HepG2 (cell line): ENCODE measurements at regions not wholly inside any gene's neighbourhood (a gene's known extent, or its start where the extent isn't known, plus 50 kb on each side); places are given as distances from the start of the nearest gene placed in this dataset.

ENCODE experiments used
- ATAC-seq: fragments of 200-7000 bp; cut with Tn5 transposase; 3 replicates; pipeline ENCODE4 v1.9.1; 2020; ENCODE audit warnings: mild to moderate bottlenecking, moderate library complexity
- BruUV-seq: library from RNA; stranded (reverse); fragments of 400-500 nt; replicated peaks from 2 replicates; lab custom pipeline; 2021; lab: Mats Ljungman, UMichigan
- CTCF ChIA-PET: fragments of 300-600 bp; formaldehyde crosslinking; extraction: SDS; loops from one replicate; lab custom pipeline; 2021; ENCODE audit warnings: low total read pairs, inconsistent platforms, low intra/inter-chr PET ratio; lab: Yijun Ruan, JAX
- POLR2A ChIA-PET: fragments of 350-600 bp; sonication (Branson Sonifier 250); formaldehyde crosslinking; loops from one replicate; lab custom pipeline; 2020; ENCODE audit warnings: antibody characterized with exemption, inconsistent platforms; lab: Yijun Ruan, JAX
- DNase-seq: peaks from one replicate; pipeline ENCODE4 v3.0.0-alpha.2; 2015; ENCODE audit warnings: low spot score
- FAIRE-seq: peaks from 3 replicates; lab custom pipeline; 2011; peaks lifted over from hg19 to GRCh38; lab: Jason Lieb, UNC
- H2AFZ ChIP-seq: one replicate; pipeline ENCODE4 v1.6.1; 2011; ENCODE audit warnings: low read length, inconsistent platforms
- H3K27ac ChIP-seq: fragments of 300-600 bp; 3 replicates; pipeline ENCODE4 v1.8.0; 2011; ENCODE audit warnings: mixed run types, mild to moderate bottlenecking, mixed read lengths, low read length, inconsistent platforms; ENCODE audit not compliant: insufficient read depth; ENCODE audit errors: extremely low read length
- H3K27me3 ChIP-seq, 2 experiments: fragments of 200-600 bp in 1 of 2; 2 replicates in 1 of 2; 3 replicates in 1 of 2; pipeline versions ENCODE4 v1.6.0 to v1.8.0; 2011; ENCODE audit warnings: low read length in 2 of 2, mild to moderate bottlenecking in 2 of 2, moderate library complexity in 2 of 2, inconsistent platforms in 1 of 2; ENCODE audit not compliant: insufficient read depth in 2 of 2, control insufficient read depth in 1 of 2
- H3K36me3 ChIP-seq, 2 experiments: fragments of 200-600 bp in 1 of 2; replicated peaks in 1 of 2; 2 replicates in 1 of 2; 3 replicates in 1 of 2; pipeline versions ENCODE4 v1.5.1 to v1.8.0; 2011; ENCODE audit warnings: low read length in 2 of 2, inconsistent platforms in 1 of 2; ENCODE audit not compliant: insufficient read depth in 2 of 2, control insufficient read depth in 1 of 2
- H3K4me1 ChIP-seq: 2 replicates; pipeline ENCODE4 v1.5.1; 2012; ENCODE audit warnings: low read length, inconsistent platforms; ENCODE audit not compliant: insufficient read depth
- H3K4me2 ChIP-seq: 2 replicates; pipeline ENCODE4 v1.6.0; 2011; ENCODE audit warnings: low read depth, low read length, inconsistent platforms
- H3K4me3 ChIP-seq, 3 experiments: fragments of 200-600 bp in 1 of 3; sonication (generic), shearing (Covaris generic) in 1 of 3; replicated peaks in 1 of 3; 2 replicates each; pipeline ENCODE4 v1.5.1; 2011 to 2016; ENCODE audit warnings: low read length in 3 of 3, inconsistent platforms in 2 of 3, low read depth in 2 of 3, mild to moderate bottlenecking in 2 of 3, control low read depth in 1 of 3, mixed read lengths in 1 of 3; ENCODE audit not compliant: insufficient read depth in 1 of 3
- H3K79me2 ChIP-seq: one replicate; pipeline ENCODE4 v1.6.1; 2011; ENCODE audit warnings: low read length, inconsistent platforms; ENCODE audit not compliant: insufficient read depth
- H3K9ac ChIP-seq: 2 replicates; pipeline ENCODE4 v1.6.0; 2011; ENCODE audit warnings: mild to moderate bottlenecking, low read depth, low read length, inconsistent platforms; ENCODE audit not compliant: insufficient read depth
- H3K9me3 ChIP-seq: 2 replicates; pipeline ENCODE4 v1.5.1; 2012; ENCODE audit warnings: mild to moderate bottlenecking, low read length
- H4K20me1 ChIP-seq: 2 replicates; pipeline ENCODE4 v1.6.0; 2011; ENCODE audit warnings: inconsistent platforms, mild to moderate bottlenecking, low read length, moderate library complexity; ENCODE audit not compliant: insufficient read depth
- CEBPG ChIP-seq: IDR thresholded peaks from 2 replicates; pipeline ENCODE4 v1.6.1; 2016
- CENPT ChIP-seq: sonication (generic); formaldehyde crosslinking; IDR thresholded peaks from 2 replicates; pipeline ENCODE4 v1.8.0; 2022; ENCODE audit warnings: low read depth, mild to moderate bottlenecking, moderate library complexity, missing genetic modification reagents
- DNMT1 ChIP-seq: sonication (generic); formaldehyde crosslinking; IDR thresholded peaks from 2 replicates; pipeline ENCODE4 v1.5.1; 2020; ENCODE audit warnings: mild to moderate bottlenecking, missing genetic modification reagents
- ELF1 ChIP-seq: sonication (generic); formaldehyde crosslinking; IDR thresholded peaks from 2 replicates; pipeline ENCODE4 v1.4.0; 2020; ENCODE audit warnings: missing genetic modification reagents
- JARID2 ChIP-seq: sonication (generic); formaldehyde crosslinking; IDR thresholded peaks from 2 replicates; pipeline ENCODE4 v1.8.1; 2023; ENCODE audit warnings: missing genetic modification reagents, inconsistent platforms; ENCODE audit not compliant: insufficient replicate concordance
- NR0B2 ChIP-seq: sonication (generic); formaldehyde crosslinking; IDR thresholded peaks from 2 replicates; pipeline ENCODE4 v1.4.0; 2020; ENCODE audit warnings: mild to moderate bottlenecking, missing genetic modification reagents
- PRDM15 ChIP-seq: sonication (generic); formaldehyde crosslinking; IDR thresholded peaks from 2 replicates; pipeline ENCODE4 v1.4.0; 2020; ENCODE audit warnings: missing genetic modification reagents
- SYNCRIP ChIP-seq: fragments of 200-400 bp; formaldehyde crosslinking; IDR thresholded peaks from 2 replicates; pipeline ENCODE4 v1.6.1; 2018; ENCODE audit warnings: mild to moderate bottlenecking, low read depth, low read length; ENCODE audit not compliant: insufficient read depth
- TSC22D2 ChIP-seq: sonication (generic); formaldehyde crosslinking; IDR thresholded peaks from 2 replicates; pipeline ENCODE4 v1.5.1; 2020; ENCODE audit warnings: missing genetic modification reagents, mild to moderate bottlenecking, borderline replicate concordance
- ZFY ChIP-seq: sonication (generic); formaldehyde crosslinking; IDR thresholded peaks from 2 replicates; pipeline ENCODE4 v1.4.0; 2020; ENCODE audit warnings: missing genetic modification reagents
- ZMAT5 ChIP-seq: sonication (generic); formaldehyde crosslinking; IDR thresholded peaks from 2 replicates; pipeline ENCODE4 v1.5.0; 2020; ENCODE audit warnings: mild to moderate bottlenecking, low read depth, missing genetic modification reagents, borderline replicate concordance
- ZNF235 ChIP-seq: sonication (generic); formaldehyde crosslinking; IDR thresholded peaks from 2 replicates; pipeline ENCODE4 v1.8.1; 2023; ENCODE audit warnings: mild to moderate bottlenecking, missing genetic modification reagents, borderline replicate concordance
- ZNF329 ChIP-seq: sonication (generic); formaldehyde crosslinking; IDR thresholded peaks from 2 replicates; pipeline ENCODE4 v1.9.0; 2021; ENCODE audit warnings: low read depth, mild to moderate bottlenecking, missing genetic modification reagents
- ZNF44 ChIP-seq: sonication (generic); formaldehyde crosslinking; IDR thresholded peaks from 2 replicates; pipeline ENCODE4 v1.5.1; 2020; ENCODE audit warnings: mild to moderate bottlenecking, missing genetic modification reagents
- ZNF510 ChIP-seq: sonication (generic); formaldehyde crosslinking; IDR thresholded peaks from 2 replicates; pipeline ENCODE4 v1.4.0; 2020; ENCODE audit warnings: low read depth, mild to moderate bottlenecking, missing genetic modification reagents
- ZNF614 ChIP-seq: IDR thresholded peaks from 2 replicates; pipeline ENCODE4 v1.6.1; 2018; ENCODE audit warnings: missing biosample characterization, missing genetic modification reagents, inconsistent platforms, borderline replicate concordance
- ZNF713 ChIP-seq: sonication (generic); formaldehyde crosslinking; IDR thresholded peaks from 2 replicates; pipeline ENCODE4 v1.4.0; 2020; ENCODE audit warnings: mild to moderate bottlenecking, missing genetic modification reagents
- WGBS: methylation state at CpG from one replicate; pipeline ENCODE4 v1.1.6; 2017; ENCODE audit warnings: low lambda C conversion rate; 5-methylcytosine and 5-hydroxymethylcytosine counted together
- in situ Hi-C: cut with HindIII; loops from 2 replicates; pipeline ENCODE4 v1.10.0; 2017; ENCODE audit warnings: low pct_unique_long_range_greater_than_20kb; ENCODE audit not compliant: extremely low pct_ligation_motif_present
- intact Hi-C: fragments of 100-400 bp; cut with micrococcal nuclease; formaldehyde crosslinking; loops from one replicate; pipeline ENCODE4 v1.10.0; 2022; ENCODE audit not compliant: unreplicated experiment

- TF ChIP-seq PRDM15 (CRISPR knock-in tag) = no peak
- no peak for TF ChIP-seq ELF1 (CRISPR knock-in tag)
- no peak for TF ChIP-seq ZNF713 (CRISPR knock-in tag)
- no peak for TF ChIP-seq CENPT
These were observed 74.2 kb upstream of the IL12A start (continued) for GRCh38 chr3:159914426-159914825.

GRCh38 chr3:159916052-159916451 lies 72.6 kb upstream of the IL12A start:
- H3K27me3 ChIP-seq = no peaks in the 10 kb centered on the region
- no peak overlapping the region for H3K4me3 ChIP-seq
- TF ChIP-seq ZNF44 (CRISPR knock-in tag) = no peak
- no peak for TF ChIP-seq SYNCRIP
- no peak for TF ChIP-seq ZNF510 (CRISPR knock-in tag)
- no peak for TF ChIP-seq ZFY (CRISPR knock-in tag)
- TF ChIP-seq DNMT1 (CRISPR knock-in tag) = no peak
- no peak for TF ChIP-seq CEBPG (CRISPR knock-in tag)
- TF ChIP-seq ZNF329 (CRISPR knock-in tag) = no peak
- no peak for TF ChIP-seq ZNF614 (CRISPR knock-in tag)
- TF ChIP-seq JARID2 (CRISPR knock-in tag) = no peak
- TF ChIP-seq NR0B2 (CRISPR knock-in tag) = no peak
- TF ChIP-seq TSC22D2 (CRISPR knock-in tag) = no peak
- TF ChIP-seq ZNF235 (CRISPR knock-in tag) = no peak
- no peak for TF ChIP-seq ZMAT5 (CRISPR knock-in tag)
- ChIA-PET POLR2A (no interaction called here), CTCF (no interaction called here)
- no peaks in the 10 kb centered on the region for H3K9me3 ChIP-seq
- no peaks in the 10 kb centered on the region for H3K36me3 ChIP-seq
- no peak overlapping the region for H3K4me2 ChIP-seq
- BruUV-seq = no TSS peak
- H3K79me2 ChIP-seq = no peaks in the 10 kb centered on the region
- no peak overlapping the region for H3K9ac ChIP-seq
- peaks cover 18% of the 10 kb centered on the region for H3K4me1 ChIP-seq
- in situ Hi-C loops (no loop called here), intact Hi-C loops (no loop called here)
- 22% methylated on average over 2 of the region's 2 CpGs for WGBS
- DNase-seq = no peak
- no peak overlapping the region for H2AFZ ChIP-seq
- H4K20me1 ChIP-seq = no peaks in the 10 kb centered on the region
- ATAC-seq = no peak
- H3K27ac ChIP-seq = no peak overlapping the region
- no peak for FAIRE-seq
